ENCODE measurements at regions not wholly inside any gene's neighbourhood (a gene's known extent, or its start where the extent isn't known, plus 50 kb on each side); places are given as distances from the start of the nearest gene placed in this dataset.

GRCh38 chrX:39983715-39984114, 114.0 kb downstream of the BCOR start:
- intact Hi-C loops (cut with micrococcal nuclease), result no loop called here

GRCh38 chrX:39984191-39984956, 113.4 kb downstream of the BCOR start:
- intact Hi-C loops (cut with micrococcal nuclease), result no loop called here

- intact Hi-C loops (cut with micrococcal nuclease), result no loop called here
Observed at GRCh38 chrX:39985071-39985470, 112.7 kb downstream of the BCOR start.

- intact Hi-C loops (cut with micrococcal nuclease), result no loop called here
Observed at GRCh38 chrX:39985551-39985950, 112.2 kb downstream of the BCOR start.

- intact Hi-C loops (cut with micrococcal nuclease), result no loop called here
Observed at GRCh38 chrX:39988496-39988895, 109.3 kb downstream of the BCOR start.

- intact Hi-C loops (cut with micrococcal nuclease), result no loop called here
Observed at GRCh38 chrX:39990388-39990787, 107.4 kb downstream of the BCOR start.

GRCh38 chrX:39992300-39992699, 105.5 kb downstream of the BCOR start:
- intact Hi-C loops (cut with micrococcal nuclease), result no loop called here

- intact Hi-C loops (cut with micrococcal nuclease), result no loop called here
Observed at GRCh38 chrX:39995457-39995856, 102.3 kb downstream of the BCOR start.

- intact Hi-C loops (cut with micrococcal nuclease), result no loop called here
Observed at GRCh38 chrX:39996536-39996935, 101.2 kb downstream of the BCOR start.

- intact Hi-C loops (cut with micrococcal nuclease), result no loop called here
Observed at GRCh38 chrX:39998636-39999406, 98.9 kb downstream of the BCOR start.
